ENCODE measurements at regions not wholly inside any gene's neighbourhood (a gene's known extent, or its start where the extent isn't known, plus 50 kb on each side); places are given as distances from the start of the nearest gene placed in this dataset.
"Not testable (repeated sequence)": the region's sequence is repeated elsewhere in the genome, so short reads cannot be mapped to it uniquely, and the experiment has no call there.

- DNase-seq, result no peak
Measured at GRCh38 chr12:119931402-119931801, 54.3 kb upstream of the CIT start.

GRCh38 chr12:119932921-119933320 lies 55.8 kb upstream of the CIT start:
- DNase-seq, result no peak

DNA sequence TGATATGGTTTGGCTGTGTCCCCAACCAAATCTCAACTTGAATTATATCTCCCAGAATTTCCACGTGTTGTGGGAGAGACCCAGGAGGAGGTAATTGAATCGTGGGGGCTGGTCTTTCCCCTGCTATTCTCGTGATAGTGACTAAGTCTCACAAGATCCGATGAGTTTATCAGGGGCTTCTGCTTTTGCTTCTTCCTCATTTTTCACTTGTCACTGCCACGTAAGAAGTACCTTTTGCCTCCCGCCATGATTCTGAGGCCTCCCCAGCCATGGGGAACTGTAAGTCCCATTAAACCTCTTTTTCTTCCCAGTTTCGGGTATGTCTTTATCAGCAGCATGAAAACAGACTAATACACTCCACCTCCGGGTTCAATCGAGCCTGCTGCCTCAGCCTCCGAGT lies 54.3 kb upstream of the BICDL1 start:
- not testable (repeated sequence) for DNase-seq

DNA sequence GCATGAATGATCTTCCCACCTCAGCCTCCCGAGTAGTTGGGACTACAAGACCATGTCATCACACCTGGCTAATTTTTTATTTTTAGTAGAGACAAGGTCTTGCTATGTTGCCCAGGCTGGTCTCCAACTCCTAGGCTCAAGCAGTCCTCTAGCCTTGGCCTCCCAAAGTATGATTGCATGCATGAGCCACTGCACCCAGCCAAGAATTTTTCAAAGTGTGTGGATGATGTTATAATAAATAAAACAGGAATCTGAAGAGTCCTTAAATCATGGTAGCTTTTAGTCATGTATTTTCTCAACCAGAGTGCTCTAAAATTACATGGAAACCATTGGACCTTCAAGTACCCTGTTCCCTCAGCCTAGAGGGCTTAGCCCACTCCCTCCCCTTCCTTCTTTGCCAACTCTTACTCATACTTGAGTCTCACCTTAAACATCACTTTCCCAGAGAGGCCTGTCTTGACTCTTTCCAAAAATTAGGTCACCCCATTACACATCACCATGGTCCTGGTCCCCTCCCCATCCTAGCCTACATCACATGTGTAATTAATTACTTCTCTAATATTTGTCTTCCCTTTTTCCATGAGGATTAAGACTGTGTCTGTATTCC lies 52.2 kb upstream of the BICDL1 start:
- DNase-seq, result no peak

DNA sequence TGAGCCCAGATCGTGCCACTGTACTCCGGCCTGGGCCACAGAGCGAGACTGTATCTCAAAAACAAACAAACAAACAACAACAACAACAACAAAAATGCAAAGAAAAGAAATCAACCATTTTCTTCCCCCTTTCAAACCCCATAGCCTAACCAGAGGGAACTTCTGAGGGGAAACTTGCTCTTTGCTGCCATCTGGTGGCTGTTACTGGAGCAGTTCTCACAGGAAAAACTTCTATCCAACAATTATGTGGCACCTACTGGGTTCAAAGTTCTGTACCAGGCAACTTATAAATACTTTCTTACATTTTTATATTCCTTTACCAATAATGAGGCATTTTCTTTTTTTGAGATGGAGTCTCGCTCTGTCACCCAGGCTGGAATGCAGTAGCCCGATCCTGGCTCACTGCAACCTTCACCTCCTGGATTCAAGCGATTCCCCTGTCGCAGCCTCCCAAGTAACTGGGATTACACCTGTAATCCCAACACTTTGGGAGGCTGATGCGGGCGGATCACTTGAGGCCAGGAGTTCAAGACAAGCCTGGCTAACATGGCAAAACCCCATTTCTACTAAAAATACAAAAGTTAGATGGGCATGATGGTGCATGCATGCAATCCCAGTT lies 50.9 kb upstream of the BICDL1 start:
- peak; percentile 76 for DNase-seq
